ENCODE measurements at regions not wholly inside any gene's neighbourhood (a gene's known extent, or its start where the extent isn't known, plus 50 kb on each side); places are given as distances from the start of the nearest gene placed in this dataset.

DNA sequence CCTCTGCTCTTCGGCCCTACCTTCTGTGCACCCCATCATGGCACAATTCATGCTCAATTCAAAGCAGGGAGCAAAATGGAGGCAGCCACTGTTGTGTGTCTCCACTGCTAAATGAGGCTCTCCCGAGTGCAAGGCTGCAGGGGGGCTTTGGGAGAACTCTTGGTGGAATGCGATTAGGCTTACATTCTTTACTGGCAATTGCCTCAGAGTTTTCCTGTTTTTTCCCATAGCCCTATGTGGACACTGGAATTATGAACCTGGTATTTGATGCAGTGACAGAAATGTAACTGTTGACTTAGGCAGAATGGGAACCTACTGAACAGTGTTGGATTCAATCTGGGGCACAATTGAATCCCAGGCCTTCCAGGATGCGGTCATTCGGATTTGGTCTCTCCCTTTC is 187.9 kb upstream of the GMDS start:
- TF ChIP-seq, protein P1, sequence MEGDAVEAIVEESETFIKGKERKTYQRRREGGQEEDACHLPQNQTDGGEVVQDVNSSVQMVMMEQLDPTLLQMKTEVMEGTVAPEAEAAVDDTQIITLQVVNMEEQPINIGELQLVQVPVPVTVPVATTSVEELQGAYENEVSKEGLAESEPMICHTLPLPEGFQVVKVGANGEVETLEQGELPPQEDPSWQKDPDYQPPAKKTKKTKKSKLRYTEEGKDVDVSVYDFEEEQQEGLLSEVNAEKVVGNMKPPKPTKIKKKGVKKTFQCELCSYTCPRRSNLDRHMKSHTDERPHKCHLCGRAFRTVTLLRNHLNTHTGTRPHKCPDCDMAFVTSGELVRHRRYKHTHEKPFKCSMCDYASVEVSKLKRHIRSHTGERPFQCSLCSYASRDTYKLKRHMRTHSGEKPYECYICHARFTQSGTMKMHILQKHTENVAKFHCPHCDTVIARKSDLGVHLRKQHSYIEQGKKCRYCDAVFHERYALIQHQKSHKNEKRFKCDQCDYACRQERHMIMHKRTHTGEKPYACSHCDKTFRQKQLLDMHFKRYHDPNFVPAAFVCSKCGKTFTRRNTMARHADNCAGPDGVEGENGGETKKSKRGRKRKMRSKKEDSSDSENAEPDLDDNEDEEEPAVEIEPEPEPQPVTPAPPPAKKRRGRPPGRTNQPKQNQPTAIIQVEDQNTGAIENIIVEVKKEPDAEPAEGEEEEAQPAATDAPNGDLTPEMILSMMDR (IDR thresholded peaks at IDR 0.05; ENCODE audit: insufficient read depth, low read length, poor library complexity, severe bottlenecking), result no peak
- TF ChIP-seq EZH2phosphoT487 (conservative IDR thresholded peaks at IDR 0.05; ENCODE audit: low read length), result no peak

Data from SU-DHL-6 (cell line).